ENCODE measurements at regions not wholly inside any gene's neighbourhood (a gene's known extent, or its start where the extent isn't known, plus 50 kb on each side); places are given as distances from the start of the nearest gene placed in this dataset.

DNA sequence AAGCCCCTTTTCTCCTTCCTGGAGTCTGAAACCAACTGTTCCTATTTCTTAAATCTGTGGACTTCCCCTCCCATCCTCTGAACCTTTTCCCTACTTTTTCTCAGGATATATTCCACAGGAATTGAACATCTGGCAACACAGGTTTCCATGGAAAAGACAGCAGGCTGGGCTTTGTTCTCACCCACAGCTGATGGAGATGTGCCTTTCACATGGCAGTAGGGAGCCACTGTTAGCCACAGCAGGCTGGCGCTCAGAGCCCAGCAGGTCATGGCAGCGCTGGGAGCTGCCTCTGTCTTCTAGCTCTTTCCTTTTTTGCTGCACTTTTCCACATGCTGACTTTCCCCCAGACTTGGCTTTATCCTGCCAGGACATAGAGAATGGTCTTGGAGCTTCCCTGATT, 116.4 kb upstream of the NLRP1 start:
- Mint-ChIP-seq H3K4me3 (no peak overlapping the region), H3K27me3 (peaks cover 41 to 55% (median 46%) of the 10 kb centered on the region in 3 donors), H3K36me3 (no peaks in the 10 kb centered on the region), H3K4me1 (no peaks in the 10 kb centered on the region), H3K9me3 (peaks cover 6 to 15% (median 9%) of the 10 kb centered on the region in 7 donors), H3K27ac (no peak overlapping the region)
- DNase-seq: no peak
- no peak for ATAC-seq (ENCODE audit: low read depth in 2 of 2)

DNA sequence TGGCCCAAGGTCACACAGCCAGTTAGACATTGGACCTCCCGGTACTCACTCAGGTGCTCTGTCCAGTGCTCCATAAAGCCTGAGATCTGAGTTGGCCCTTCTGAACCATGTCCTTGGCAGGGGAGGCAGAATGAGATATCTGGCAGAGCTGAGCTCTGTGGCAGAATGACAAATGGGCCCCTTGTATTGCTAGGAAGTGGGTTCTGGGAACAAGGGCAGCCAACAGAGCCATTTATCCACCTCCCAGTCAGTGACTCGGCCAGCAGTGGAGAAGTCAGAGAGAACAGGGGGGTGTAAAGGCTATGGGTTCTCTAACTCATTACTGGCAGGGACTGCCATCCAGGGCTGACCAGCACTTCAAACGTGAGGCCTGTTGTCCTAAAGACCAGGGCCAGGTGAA, 117.1 kb upstream of the NLRP1 start:
- no peak for ATAC-seq (ENCODE audit: low read depth in 2 of 2)
- no peaks in the 10 kb centered on the region for H3K36me3 Mint-ChIP-seq
- H3K4me1 Mint-ChIP-seq: no peaks in the 10 kb centered on the region
- no peak overlapping the region for H3K27ac Mint-ChIP-seq
- H3K9me3 Mint-ChIP-seq: peaks cover 6 to 15% (median 9%) of the 10 kb centered on the region in 7 donors
- peaks cover 41 to 55% (median 46%) of the 10 kb centered on the region in 3 donors for H3K27me3 Mint-ChIP-seq
- no peak overlapping the region for H3K4me3 Mint-ChIP-seq
- DNase-seq: no peak

DNA sequence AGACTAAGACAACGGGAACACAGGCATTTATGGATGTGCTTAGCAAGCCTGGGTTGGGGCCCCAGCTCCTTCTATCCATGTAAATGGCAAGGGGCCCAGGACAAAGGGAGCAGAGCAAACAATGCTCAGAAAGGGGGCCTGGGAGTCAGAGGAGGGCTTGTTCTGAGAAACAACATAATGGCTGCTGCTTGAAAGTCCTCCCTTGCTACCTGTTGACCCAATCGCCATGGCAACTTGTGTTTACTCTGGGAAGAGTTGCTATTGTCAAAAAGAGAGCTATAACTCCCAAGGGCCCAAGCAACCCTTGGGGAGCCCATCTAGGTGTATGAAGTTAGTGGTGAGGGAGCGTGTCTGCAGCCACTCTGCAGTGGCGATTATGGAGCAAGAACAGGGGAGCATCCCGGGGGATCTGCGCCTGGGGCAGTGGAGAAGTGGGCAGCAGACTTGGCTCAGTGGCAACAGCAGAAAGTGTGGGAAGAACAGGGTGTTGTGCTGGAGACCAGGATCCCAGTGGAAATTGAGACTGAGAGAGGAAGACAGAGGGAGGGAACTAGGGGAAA, 118.7 kb upstream of the NLRP1 start:
- ATAC-seq (ENCODE audit: low read depth in 2 of 2) (no peak), DNase-seq (no peak)
- peaks cover 6 to 15% (median 9%) of the 10 kb centered on the region in 7 donors for H3K9me3 Mint-ChIP-seq
- peaks cover 34 to 57% (median 52%) of the 10 kb centered on the region in 3 donors for H3K27me3 Mint-ChIP-seq
- peak overlapping the region in 1 of 6 donors; percentile 33 for H3K27ac Mint-ChIP-seq
- H3K36me3 Mint-ChIP-seq: no peaks in the 10 kb centered on the region
- H3K4me1 Mint-ChIP-seq: no peaks in the 10 kb centered on the region
- no peak overlapping the region for H3K4me3 Mint-ChIP-seq

DNA sequence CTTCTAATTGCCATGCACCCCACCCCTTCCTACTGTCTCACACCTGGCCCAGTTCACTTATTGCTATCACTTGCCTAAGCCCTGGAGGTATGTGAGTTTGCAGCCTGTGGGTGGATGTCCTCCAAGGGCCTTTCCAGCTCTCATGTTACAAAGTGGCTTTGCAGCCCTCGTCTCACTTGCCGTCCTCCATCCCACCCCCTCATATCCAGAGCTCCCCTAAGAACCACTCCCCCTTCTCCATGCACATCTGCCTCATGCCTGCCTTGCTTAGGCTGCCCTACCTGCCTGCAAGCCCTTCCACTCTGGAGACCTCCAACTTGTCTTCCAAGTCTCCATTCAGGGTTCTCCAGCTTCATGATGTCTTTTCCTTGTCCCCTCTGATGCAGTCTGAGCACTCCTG, 119.4 kb upstream of the NLRP1 start:
- peaks cover 6 to 19% (median 12%) of the 10 kb centered on the region in 7 donors for H3K9me3 Mint-ChIP-seq
- H3K4me1 Mint-ChIP-seq: no peaks in the 10 kb centered on the region
- ATAC-seq (ENCODE audit: low read depth in 2 of 2): no peak
- peaks cover 28 to 55% (median 50%) of the 10 kb centered on the region in 3 donors for H3K27me3 Mint-ChIP-seq
- no peak overlapping the region for H3K27ac Mint-ChIP-seq
- no peaks in the 10 kb centered on the region for H3K36me3 Mint-ChIP-seq
- DNase-seq: no peak
- no peak overlapping the region for H3K4me3 Mint-ChIP-seq

DNA sequence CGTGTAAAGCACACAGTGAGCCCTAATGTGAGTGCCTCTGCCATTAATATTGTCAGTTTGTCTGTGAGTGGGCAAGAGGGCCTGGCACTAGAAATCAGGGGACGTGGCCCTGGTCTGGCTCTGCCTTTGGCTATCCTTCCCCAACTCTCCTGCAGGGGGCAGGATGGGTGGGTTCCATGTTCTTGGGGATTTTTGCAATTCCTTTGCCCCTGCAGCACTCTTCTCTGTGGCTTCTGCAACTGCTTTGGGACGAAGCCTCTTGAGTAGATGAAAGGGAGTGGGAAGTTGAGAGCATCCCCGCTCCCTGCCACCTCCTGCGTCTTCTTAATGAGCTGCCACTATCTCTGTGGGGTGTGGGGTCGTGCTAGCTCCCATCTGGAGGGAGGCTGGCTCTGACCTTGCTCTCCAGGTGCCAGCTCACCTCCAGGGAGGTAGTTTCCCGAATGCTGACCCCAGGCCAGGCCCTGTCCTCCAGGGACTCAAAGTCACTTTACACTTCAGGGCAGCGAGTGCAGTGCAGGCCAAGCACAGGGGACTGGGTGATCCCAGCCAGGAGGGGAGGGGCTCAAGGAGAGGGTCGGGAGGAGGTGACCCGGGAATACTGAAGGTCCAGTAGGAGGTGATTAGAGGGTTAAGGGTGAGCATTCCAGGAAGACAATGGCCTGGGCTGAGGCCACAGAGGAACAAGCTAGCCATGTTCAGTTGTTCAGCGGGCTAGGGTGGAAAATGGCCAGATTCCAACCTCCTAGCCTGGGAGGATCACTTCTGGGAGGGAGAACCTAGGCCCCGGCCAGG, 121.0 kb upstream of the NLRP1 start:
- ATAC-seq (ENCODE audit: low read depth in 2 of 2) (no peak), DNase-seq (no peak)
- Mint-ChIP-seq H3K27ac (no peak overlapping the region), H3K9me3 (peaks cover 0 to 23% (median 14%) of the 10 kb centered on the region in 7 donors), H3K4me3 (peak overlapping the region in 1 of 8 donors; percentile 22), H3K36me3 (no peaks in the 10 kb centered on the region), H3K4me1 (no peaks in the 10 kb centered on the region), H3K27me3 (peaks cover 30 to 47% (median 46%) of the 10 kb centered on the region in 3 donors)

DNA sequence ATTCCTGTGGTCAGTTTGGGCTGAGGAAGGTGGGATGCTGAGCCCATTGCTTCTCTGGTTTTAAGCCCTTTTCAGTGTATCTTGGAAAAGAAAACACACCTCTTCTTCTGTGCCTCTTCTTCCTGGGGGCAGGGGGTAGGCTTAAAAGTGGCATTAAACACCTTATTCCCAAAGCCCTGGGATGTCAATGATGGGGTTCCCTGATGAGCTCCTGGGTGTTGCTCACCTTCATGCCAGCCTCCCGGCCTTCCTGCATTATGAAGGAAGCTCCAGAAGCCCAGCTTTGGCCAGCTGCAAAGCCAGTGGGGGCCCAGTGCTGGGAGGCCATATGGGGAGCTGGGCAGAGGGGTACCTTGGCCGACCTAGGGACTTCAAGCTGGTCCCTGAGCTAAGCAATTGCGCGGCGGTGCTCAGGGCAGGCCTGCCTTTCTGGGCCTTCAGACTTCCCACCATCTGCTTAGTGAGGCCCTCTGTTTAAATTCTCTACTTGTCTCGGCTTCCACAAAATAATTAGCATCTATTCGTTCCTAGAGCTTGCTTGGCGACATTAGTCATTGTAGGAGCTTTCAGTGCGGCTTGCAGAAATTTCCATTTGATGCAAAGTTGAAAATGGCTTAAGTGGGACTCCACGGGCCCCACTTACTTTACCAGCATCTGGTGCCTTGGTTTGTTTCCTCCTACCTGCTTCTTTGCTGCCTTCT, 121.7 kb upstream of the NLRP1 start:
- H3K27ac Mint-ChIP-seq: no peak overlapping the region

DNA sequence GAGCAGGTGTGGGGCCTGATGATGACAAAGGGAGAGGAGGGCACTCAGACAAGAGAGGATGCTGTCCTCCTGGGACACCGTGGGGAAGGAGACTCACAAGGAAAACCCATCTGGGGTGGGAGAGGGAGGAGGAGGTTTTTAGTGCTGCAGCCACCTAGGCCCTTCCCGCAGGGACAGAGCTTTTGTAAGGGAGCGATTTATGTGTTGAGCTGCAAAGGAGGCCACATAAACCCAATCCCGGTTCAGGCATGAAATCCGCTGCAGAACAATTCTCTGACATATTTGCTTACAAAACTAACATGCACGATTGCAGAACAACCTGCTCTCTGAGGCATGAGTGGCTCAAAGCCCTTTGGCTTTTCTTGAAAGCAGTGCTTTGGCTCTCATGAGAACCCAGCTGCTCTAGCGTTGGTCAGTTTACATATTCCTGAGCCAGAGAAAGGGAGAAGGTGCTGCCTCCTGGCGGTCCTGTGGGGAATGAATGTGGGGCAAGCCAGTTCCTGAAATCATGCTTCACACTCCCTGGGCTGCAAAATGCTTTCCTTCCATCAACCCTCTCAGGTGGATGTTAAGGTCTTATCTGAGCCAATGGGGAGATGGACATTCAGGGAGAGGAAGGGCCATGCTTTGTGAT, 122.4 kb upstream of the NLRP1 start:
- ATAC-seq (ENCODE audit: low read depth in 2 of 2) (peak in 1 of 2 donors; percentile 52), DNase-seq (peak; percentile 46)
- peaks cover 40 to 53% (median 52%) of the 10 kb centered on the region in 3 donors for H3K27me3 Mint-ChIP-seq
- H3K4me1 Mint-ChIP-seq: no peaks in the 10 kb centered on the region
- H3K36me3 Mint-ChIP-seq: no peaks in the 10 kb centered on the region
- no peak overlapping the region for H3K4me3 Mint-ChIP-seq
- peaks cover 0 to 33% (median 14%) of the 10 kb centered on the region in 7 donors for H3K9me3 Mint-ChIP-seq
- no peak overlapping the region for H3K27ac Mint-ChIP-seq

More for the DNA sequence above, 121.7 kb upstream of the NLRP1 start:
- Mint-ChIP-seq H3K9me3 (peaks cover 0 to 30% (median 14%) of the 10 kb centered on the region in 7 donors), H3K27me3 (peaks cover 34 to 50% (median 48%) of the 10 kb centered on the region in 3 donors), H3K4me1 (no peaks in the 10 kb centered on the region), H3K4me3 (no peak overlapping the region), H3K36me3 (no peaks in the 10 kb centered on the region)
- DNase-seq: no peak
- ATAC-seq (ENCODE audit: low read depth in 2 of 2): no peak

DNA sequence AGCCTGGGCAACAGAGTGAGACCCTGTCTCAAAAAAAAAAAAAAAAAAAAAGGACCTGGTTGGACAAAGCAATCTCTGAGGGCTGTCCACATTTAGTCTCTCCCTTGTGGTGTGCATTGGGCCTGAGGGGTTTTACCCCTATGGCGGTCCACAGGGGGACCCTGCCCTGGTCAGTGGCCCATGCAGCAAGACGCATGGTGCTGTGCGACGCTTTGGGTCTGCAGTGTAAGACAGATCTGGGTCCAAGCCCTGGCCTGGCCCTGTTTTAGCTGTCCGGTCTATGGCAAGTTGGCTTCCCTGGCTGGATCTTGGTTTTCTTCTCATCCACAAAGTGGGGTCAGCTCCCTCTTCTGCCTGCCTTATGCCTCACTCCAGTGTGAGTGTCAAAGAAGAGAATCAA, 123.2 kb upstream of the NLRP1 start:
- H3K9me3 Mint-ChIP-seq: peaks cover 0 to 28% (median 10%) of the 10 kb centered on the region in 7 donors
- H3K27me3 Mint-ChIP-seq: peaks cover 43 to 58% (median 56%) of the 10 kb centered on the region in 3 donors
- no peak for DNase-seq
- H3K4me1 Mint-ChIP-seq: no peaks in the 10 kb centered on the region
- ATAC-seq (ENCODE audit: low read depth in 2 of 2): no peak
- no peaks in the 10 kb centered on the region for H3K36me3 Mint-ChIP-seq
- no peak overlapping the region for H3K4me3 Mint-ChIP-seq
- no peak overlapping the region for H3K27ac Mint-ChIP-seq

DNA sequence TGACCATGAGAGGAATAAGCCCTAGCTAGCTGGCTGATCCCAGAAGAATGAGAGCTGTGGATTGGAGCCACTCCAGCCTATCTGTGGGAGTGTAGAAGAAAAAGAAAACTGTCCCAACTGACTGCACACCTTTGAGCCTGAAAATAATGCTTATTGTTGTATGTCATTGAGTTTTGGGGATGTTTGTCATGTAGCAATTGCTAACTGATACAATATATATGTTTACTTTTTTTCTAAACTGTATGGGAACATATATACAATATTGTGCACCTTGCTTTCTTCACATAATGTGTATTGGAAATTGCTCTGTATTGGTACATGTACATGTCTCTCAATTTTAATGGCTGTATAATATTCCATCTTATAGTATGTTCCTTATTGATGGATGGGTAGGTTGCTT, 124.0 kb upstream of the NLRP1 start:
- H3K4me3 Mint-ChIP-seq: no peak overlapping the region
- no peaks in the 10 kb centered on the region for H3K36me3 Mint-ChIP-seq
- no peak for DNase-seq
- H3K9me3 Mint-ChIP-seq: peaks cover 0 to 19% (median 10%) of the 10 kb centered on the region in 7 donors
- no peak for ATAC-seq (ENCODE audit: low read depth in 2 of 2)
- H3K4me1 Mint-ChIP-seq: no peaks in the 10 kb centered on the region
- peaks cover 46 to 56% (median 54%) of the 10 kb centered on the region in 3 donors for H3K27me3 Mint-ChIP-seq
- no peak overlapping the region for H3K27ac Mint-ChIP-seq

DNA sequence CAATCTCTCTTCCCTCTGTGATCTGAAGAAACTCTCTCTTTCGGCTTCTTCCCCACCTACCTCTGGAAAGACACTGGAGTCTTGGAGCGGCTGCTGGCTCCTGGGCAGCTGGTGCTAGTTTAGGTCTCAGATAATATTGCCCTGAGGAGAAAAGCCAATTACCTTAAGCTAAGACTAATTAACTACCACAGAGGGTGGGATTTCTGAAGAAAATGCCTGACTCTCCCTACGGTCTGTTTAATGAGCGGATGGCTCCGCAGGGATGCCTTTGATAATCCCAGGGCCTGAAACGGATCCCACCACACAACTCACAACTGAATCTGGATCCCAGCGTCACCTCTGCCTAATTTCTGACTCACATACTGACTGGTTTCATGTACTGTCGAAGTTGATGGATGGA, 127.0 kb upstream of the NLRP1 start:
- H3K4me1 Mint-ChIP-seq: no peaks in the 10 kb centered on the region
- H3K27ac Mint-ChIP-seq: no peak overlapping the region
- no peak overlapping the region for H3K4me3 Mint-ChIP-seq
- H3K36me3 Mint-ChIP-seq: no peaks in the 10 kb centered on the region
- H3K9me3 Mint-ChIP-seq: peaks cover 0 to 19% (median 6%) of the 10 kb centered on the region in 7 donors
- peaks cover 44 to 62% (median 52%) of the 10 kb centered on the region in 3 donors for H3K27me3 Mint-ChIP-seq
- ATAC-seq (ENCODE audit: low read depth in 2 of 2) (no peak), DNase-seq (no peak)

DNA sequence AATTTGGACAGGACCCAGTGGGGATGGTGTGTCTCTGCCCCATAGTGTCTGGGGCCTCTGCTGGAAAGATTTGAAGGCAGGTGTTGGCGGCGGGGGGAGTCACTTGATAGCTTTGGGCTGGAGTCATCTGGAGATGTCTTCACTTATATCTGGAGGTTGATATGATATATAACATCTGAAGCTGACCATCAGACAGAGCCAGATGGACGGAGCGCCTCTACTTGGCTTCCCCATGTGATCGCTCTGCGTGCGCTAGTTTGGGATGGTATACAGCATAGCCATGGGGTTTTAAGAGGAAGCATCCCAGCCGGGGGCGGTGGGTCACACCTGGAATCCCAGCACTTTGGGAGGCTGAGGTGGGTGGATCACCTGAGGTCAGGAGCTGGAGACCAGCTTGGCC, 130.7 kb upstream of the NLRP1 start:
- no peak for ATAC-seq (ENCODE audit: low read depth in 2 of 2)
- Mint-ChIP-seq H3K4me3 (no peak overlapping the region), H3K36me3 (no peaks in the 10 kb centered on the region), H3K9me3 (peaks cover 0 to 14% (median 4%) of the 10 kb centered on the region in 7 donors), H3K27ac (no peak overlapping the region), H3K4me1 (no peaks in the 10 kb centered on the region), H3K27me3 (peaks cover 44 to 80% (median 70%) of the 10 kb centered on the region in 3 donors)
- DNase-seq: no peak

DNA sequence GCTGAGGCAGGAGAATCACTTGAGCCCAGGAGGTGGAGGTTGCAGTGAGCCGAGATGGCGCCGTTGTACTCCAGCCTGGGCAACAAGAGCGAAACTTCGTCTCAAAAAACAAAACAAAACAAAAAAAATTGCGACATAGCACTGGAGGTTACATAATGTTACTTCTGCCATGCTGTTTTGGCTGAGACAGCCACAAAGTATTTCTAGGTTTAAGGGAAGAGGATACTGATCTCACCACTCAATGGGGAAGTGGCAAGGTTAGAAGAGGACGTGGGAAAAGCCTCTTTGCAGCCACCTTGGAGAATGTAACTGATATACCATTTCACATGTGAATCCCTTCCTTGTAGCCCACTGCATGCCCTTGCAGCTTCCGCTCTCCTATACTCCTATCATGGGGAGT, 131.2 kb upstream of the NLRP1 start:
- ATAC-seq (ENCODE audit: low read depth in 2 of 2): no peak
- H3K27ac Mint-ChIP-seq: no peak overlapping the region

DNA sequence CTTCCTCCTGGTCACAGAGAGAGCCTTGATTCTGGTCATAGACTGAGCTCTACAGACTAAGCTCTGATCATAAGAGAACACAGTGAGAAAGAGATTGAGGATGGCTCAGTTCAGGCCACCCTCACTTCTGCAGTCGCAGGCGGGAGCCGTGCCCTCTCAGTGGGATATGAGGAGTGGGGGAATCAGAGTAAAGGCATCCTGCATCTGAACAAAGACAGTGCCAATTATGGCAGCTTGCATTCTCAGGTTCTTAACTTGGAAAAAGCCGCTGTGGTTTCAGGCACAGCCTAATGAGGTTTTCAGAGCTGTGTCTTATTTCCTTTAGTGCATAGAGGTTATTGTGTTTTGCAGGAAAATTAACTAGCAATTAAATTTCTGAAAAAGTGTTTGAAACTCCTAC, 134.4 kb upstream of the NLRP1 start:
- Mint-ChIP-seq H3K4me1 (no peaks in the 10 kb centered on the region), H3K4me3 (no peak overlapping the region), H3K27me3 (peaks cover 22 to 69% (median 56%) of the 10 kb centered on the region in 3 donors), H3K36me3 (peaks cover 0 to 1% of the 10 kb centered on the region in 2 donors), H3K27ac (no peak overlapping the region), H3K9me3 (peaks cover 0 to 8% (median 4%) of the 10 kb centered on the region in 7 donors)
- DNase-seq (no peak), ATAC-seq (ENCODE audit: low read depth in 2 of 2) (no peak)

More for the DNA sequence above, 131.2 kb upstream of the NLRP1 start:
- H3K4me3 Mint-ChIP-seq: peak overlapping the region in 1 of 8 donors; percentile 1
- DNase-seq: no peak
- H3K36me3 Mint-ChIP-seq: no peaks in the 10 kb centered on the region
- no peaks in the 10 kb centered on the region for H3K4me1 Mint-ChIP-seq
- peaks cover 42 to 76% (median 70%) of the 10 kb centered on the region in 3 donors for H3K27me3 Mint-ChIP-seq
- peaks cover 0 to 9% (median 0%) of the 10 kb centered on the region in 7 donors for H3K9me3 Mint-ChIP-seq

All from naive B cell (primary cell).